Sciatic nerve (tissue), 2 donors: ENCODE measurements at regions not wholly inside any gene's neighbourhood (a gene's known extent, or its start where the extent isn't known, plus 50 kb on each side); places are given as distances from the start of the nearest gene placed in this dataset.
"Not testable (repeated sequence)": the region's sequence is repeated elsewhere in the genome, so short reads cannot be mapped to it uniquely, and the experiment has no call there.

Source experiments
- ATAC-seq: fragments of 200-7000 bp; cut with Tn5 transposase; one replicate; pipeline ENCODE4 v1.9.1; 2020; ENCODE audit warnings: mild to moderate bottlenecking, moderate library complexity
- DNase-seq: peaks from one replicate; pipeline ENCODE4 v3.0.0-alpha.2; 2020; ENCODE audit warnings: low spot score
- intact Hi-C: fragments of 100-400 bp; cut with DNase I; formaldehyde crosslinking; loops from one replicate; pipeline ENCODE4 v1.14.2; 2022
- donor health status: DM: no; HTN: no; CAD: no.
- donor health status: DM: no; HTN: no; CAD: no.

DNA sequence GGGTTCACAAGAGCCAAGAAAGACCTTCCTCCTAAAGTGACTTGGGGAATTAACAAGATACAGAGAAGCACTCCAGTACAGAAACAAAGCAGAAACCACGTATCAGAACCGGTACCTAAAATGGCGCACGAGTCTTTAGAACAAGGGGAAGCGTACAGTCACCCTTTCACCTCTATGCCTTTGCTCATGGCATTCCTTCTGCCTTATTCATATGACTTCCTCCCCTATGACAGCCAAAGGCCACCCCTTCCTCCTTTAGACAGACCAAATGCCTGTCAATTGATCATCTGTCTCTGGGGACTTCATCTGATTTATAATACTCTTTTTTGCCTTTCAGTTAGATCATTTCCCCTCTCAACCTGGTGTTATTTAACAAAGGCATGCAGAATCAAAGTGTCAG lies 89.5 kb upstream of the OSBPL8 start:
- no peak for DNase-seq
- intact Hi-C loops, result no loop called here
- no peak for ATAC-seq

GRCh38 chr12:76652402-76652801 lies 92.8 kb upstream of the OSBPL8 start:
- intact Hi-C loops, result no loop called here
- ATAC-seq (no peak), DNase-seq (no peak)

- ATAC-seq (no peak), DNase-seq (no peak)
- intact Hi-C loops, result no loop called here
Observed at GRCh38 chr12:76653342-76653741, 93.8 kb upstream of the OSBPL8 start.

GRCh38 chr12:76664731-76665130 lies 99.2 kb upstream of the ZDHHC17 start:
- ATAC-seq (no peak), DNase-seq (no peak)
- intact Hi-C loops, result no loop called here

DNA sequence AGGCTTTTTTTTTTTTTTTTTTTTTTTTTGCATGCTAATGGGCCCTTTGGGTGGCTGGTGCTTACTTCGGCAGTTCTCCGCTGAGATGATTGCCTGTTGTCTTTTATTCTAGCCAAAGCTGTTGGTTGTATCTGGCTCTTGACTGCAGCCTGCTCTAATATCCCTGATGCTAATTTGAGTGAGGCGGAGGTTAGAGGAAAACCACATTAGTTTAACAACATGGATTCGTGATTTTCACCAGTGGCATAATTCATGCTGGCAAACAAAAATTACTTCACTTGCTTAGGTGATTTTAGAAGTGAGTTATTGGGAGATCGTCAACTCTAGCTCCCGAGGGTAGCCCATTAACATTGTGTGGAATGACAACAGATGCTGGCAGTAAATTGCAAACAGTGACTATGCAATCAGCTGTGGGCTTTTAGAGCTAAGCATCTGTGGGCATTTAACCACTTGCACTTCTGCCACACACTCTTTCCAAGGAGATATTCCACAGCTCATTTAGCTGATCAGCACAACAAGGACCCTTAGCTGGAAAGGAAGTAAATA lies 97.6 kb upstream of the ZDHHC17 start:
- intact Hi-C loops, result no loop called here
- no peak for ATAC-seq
- no peak for DNase-seq

DNA sequence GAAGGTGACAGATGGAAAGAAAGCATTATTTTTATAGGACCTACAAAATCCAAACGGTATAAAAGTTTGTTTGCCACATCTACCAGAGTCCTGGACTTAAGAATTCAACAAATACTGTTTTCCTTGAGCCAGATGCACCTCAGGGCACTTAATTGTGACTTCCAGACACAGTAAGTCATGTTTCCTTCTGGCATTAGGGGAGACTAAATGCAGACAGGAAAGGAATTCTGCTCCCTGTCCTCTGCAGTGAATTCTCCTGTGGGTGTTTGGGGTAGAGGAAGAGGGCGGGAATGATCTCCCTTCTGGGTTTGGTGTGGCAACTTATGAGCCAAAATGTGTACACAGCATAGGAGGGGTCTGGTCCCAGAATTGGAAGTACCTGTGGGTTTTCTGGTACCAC lies 93.9 kb upstream of the ZDHHC17 start:
- no peak for ATAC-seq
- intact Hi-C loops, result no loop called here
- DNase-seq, result no peak

DNA sequence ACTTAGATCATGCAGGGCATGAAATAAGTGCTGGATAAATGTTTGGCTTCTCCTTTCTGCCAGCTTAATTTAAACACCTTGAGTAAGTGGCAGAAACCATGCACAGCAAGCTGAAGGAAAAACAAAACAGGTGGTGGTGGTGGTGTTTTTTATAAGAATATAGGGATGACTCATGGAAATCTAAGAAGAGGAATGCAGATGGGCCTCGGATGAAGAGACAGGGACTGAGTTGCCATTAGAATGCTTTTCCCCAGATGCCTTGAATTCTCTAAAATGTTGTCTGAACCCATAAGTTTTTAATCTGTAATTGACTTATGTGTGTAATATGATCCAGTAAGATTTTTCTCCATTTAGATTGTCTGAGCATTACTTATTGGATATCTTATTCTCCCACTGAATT lies 93.1 kb upstream of the ZDHHC17 start:
- intact Hi-C loops, result no loop called here
- ATAC-seq (no peak), DNase-seq (no peak)

GRCh38 chr12:76674669-76675315 lies 89.1 kb upstream of the ZDHHC17 start:
- no peak for ATAC-seq
- intact Hi-C loops, result no loop called here
- DNase-seq, result no peak

DNA sequence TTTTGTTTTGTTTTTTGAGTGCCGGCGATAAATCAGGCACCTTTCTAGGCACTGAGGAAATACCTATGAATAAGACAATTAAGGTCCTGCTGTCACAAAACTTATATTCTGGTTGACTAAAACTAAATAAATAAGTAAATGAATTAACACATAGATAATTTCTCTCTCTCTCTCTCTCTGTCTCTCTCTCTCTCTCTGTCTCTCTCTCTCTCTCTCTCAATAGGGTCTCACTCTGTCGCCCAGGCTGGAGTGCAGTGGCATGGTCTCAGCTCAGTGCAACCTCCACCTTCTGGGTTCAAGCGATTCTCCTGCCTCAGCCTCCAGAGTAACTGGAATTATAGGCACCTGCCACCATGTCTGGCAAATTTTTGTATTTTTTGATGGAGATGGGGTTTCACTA lies 87.7 kb upstream of the ZDHHC17 start:
- intact Hi-C loops, ATAC-seq, DNase-seq: not testable (repeated sequence)

DNA sequence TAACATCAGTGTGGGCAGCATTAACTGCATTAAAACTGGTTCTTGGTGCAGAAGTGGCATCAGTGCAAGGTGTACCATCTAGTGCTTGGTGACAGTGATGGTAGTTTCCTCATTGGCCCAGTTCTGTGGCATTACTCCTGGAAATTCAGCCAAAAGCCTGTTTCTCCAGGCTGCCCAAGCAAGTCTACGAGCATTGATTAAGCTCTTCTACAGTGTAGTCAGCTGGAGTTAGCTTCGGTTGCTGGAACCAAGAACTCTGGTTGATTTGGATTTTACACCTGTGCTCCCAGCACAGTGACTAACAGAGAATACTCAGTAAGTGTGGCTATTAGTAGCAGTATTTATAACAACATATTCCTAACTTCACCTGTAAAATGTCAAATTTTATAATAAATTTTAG lies 84.9 kb upstream of the ZDHHC17 start:
- ATAC-seq, result no peak
- intact Hi-C loops, result no loop called here
- DNase-seq, result no peak

GRCh38 chr12:76679778-76680177 lies 84.1 kb upstream of the ZDHHC17 start:
- DNase-seq (no peak), ATAC-seq (no peak)
- intact Hi-C loops, result no loop called here

- DNase-seq, result no peak
- ATAC-seq, result no peak
- intact Hi-C loops, result no loop called here
Observed at GRCh38 chr12:76680940-76681339, 83.0 kb upstream of the ZDHHC17 start.

GRCh38 chr12:76685246-76685678 lies 78.7 kb upstream of the ZDHHC17 start:
- ATAC-seq (peak; percentile 76), DNase-seq (no peak)
- intact Hi-C loops, result no loop called here

DNA sequence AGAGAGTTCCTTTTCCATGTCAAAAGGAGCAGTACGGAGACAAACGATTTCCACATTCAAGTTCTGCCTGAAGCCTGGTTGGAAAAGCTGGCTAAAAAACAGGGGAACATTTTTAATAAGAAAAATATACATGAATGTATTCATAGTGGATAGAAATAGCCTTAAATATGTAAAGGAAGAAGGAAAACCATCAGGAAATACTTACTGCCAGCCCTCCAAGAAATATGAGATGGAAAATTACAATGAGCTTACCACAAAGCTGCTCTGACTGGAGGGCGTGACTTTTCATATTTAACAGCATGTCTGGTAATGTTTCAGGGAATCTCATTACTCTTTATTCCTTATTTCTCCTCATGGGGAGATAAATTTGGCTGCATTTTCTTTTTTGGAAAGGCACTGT lies 75.9 kb upstream of the ZDHHC17 start:
- intact Hi-C loops, result no loop called here
- peak; percentile 65 for ATAC-seq
- DNase-seq, result no peak

- intact Hi-C loops, result no loop called here
- ATAC-seq (no peak), DNase-seq (no peak)
Observed at GRCh38 chr12:76688631-76689030, 75.3 kb upstream of the ZDHHC17 start.

DNA sequence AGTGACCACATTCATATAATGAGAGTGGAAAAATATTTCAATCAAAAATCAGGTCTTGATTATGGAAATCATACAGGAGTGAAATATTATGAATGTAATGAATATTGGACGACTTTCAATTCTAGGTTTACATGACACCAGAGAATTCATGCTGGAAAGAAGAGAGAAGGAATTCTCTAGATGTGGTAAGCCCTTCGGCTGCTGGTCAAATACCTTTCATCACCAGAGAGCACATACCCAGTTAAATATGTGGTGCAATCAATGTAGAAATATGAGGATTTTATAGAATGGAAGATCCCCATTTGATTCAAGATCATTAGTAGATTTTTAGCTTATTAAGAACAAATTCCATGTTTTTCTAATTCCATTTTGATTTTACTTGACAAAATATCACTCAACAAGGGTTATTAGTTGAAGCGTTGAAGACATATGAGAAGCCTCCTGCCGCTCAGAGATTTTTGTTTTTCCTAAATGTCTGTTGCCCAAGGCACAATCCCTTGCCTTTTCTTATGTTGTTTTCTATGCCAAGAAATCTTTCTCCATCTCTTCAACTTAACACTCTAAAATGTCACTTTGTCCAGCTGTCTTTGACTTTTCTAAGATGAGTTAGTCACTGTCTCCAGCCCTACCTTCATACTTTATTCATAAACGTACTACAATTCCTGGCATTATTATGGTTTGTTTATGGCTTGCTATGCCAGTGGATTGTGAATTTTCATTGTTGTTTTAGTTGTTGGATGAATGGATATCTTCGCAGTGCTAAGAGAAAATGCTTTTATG lies 72.8 kb upstream of the ZDHHC17 start:
- intact Hi-C loops, result no loop called here
- DNase-seq, result no peak
- ATAC-seq, result peak; percentile 53

- ATAC-seq (no peak), DNase-seq (no peak)
- intact Hi-C loops, result no loop called here
Observed at GRCh38 chr12:76692846-76693245, 71.1 kb upstream of the ZDHHC17 start.

DNA sequence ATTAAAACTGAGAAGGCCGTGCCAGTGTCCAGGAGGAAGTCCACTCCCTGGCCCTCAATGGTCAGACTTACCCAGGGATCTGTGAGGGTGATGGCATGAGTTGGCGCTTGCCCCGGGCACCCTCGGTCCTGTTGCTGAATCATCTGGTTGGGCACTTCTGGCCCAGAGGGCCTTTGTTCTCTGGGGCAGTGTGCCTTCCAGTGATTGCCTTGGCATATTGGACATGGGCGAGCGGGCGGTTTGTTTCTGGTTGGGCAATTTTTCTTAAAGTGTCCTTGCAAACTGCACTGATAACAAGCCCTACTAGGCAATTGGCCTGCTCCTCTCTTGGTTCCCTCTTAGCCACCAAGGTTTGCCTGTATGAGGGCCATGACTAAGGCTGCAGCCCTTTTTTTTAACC lies 69.5 kb upstream of the ZDHHC17 start:
- no peak for ATAC-seq
- intact Hi-C loops, result no loop called here
- no peak for DNase-seq

DNA sequence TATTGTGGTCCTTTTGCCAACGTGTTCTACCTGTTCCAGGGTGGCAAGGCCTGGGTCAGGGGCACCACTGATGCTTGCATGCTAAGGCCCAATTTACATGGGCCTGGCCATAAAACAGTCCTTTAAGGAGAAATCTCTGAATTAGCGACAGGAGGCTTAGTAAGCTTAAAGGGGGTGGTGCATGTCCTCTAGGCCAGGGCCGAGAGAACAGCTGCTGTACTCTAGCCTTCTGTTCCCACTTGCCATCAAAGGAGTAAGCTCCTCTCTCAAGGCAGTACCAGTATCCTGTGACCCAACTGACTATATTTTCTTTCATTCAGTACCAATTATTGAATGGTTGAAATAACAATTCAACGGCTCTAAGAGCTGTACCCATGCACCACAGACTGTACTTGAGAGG lies 67.7 kb upstream of the ZDHHC17 start:
- intact Hi-C loops, result no loop called here
- ATAC-seq (no peak), DNase-seq (no peak)

- ATAC-seq (no peak), DNase-seq (no peak)
- intact Hi-C loops, result no loop called here
Observed at GRCh38 chr12:76697849-76698248, 66.1 kb upstream of the ZDHHC17 start.

- DNase-seq (no peak), ATAC-seq (no peak)
- intact Hi-C loops, result no loop called here
Observed at GRCh38 chr12:76698316-76698715, 65.6 kb upstream of the ZDHHC17 start.
